ENCODE measurements at regions not wholly inside any gene's neighbourhood (a gene's known extent, or its start where the extent isn't known, plus 50 kb on each side); places are given as distances from the start of the nearest gene placed in this dataset.

DNA sequence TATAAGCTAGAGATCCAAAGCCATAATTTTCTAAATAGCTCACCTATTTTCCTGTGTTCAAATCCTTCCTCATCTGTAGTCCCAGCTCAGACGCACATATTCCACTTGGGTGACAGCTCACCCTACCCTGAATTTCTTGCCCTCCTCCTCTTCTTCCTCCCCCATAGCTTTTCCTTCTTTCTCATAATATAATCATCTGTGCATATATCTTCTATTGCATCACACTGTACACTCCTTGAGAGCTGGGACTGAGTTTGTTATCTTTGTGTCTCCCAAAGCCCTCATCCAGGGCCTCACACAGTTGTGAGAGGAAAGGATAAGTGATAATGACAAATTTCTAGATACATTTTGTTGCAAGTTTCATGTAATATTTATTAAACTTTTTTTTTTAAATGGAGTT lies 55.9 kb upstream of the RTN4 start:
- no CpG with 5 or more reads among the region's 1 CpG for WGBS (ENCODE audit: extremely low coverage, insufficient read length, low lambda C conversion rate)
- Mint-ChIP-seq H3K27ac (no peak overlapping the region), H3K4me1 (peaks cover 1 to 2% of the 10 kb centered on the region in 2 experiments)

More for the DNA sequence above, 55.9 kb upstream of the RTN4 start:
- H2BK15ac ChIP-seq (ENCODE audit: low read depth, low read length): no peak overlapping the region
- no peak overlapping the region for H3K18ac ChIP-seq (ENCODE audit: insufficient read length, low read depth, low read length)
- H3T11ph ChIP-seq (ENCODE audit: low read length): no peak overlapping the region
- H2BK20ac ChIP-seq (ENCODE audit: low read depth, low read length, poor library complexity, severe bottlenecking): no peak overlapping the region
- no peak overlapping the region for H2BK5ac ChIP-seq (ENCODE audit: insufficient read length, low read length)
- TF ChIP-seq CTCF (conservative IDR thresholded peaks at IDR 0.05): no peak
- H2AK5ac ChIP-seq (ENCODE audit: insufficient read length, low read length): no peak overlapping the region
- H3K4me3 Mint-ChIP-seq: no peak overlapping the region
- H4K20me1 ChIP-seq (ENCODE audit: control insufficient read depth, insufficient read depth, insufficient read length): no peaks in the 10 kb centered on the region
- no peaks in the 10 kb centered on the region for H3K36me3 Mint-ChIP-seq (ENCODE audit: insufficient read depth in 1 of 3, low read depth in 3 of 3)
- H3K27me3 Mint-ChIP-seq (ENCODE audit: low read depth): no peaks in the 10 kb centered on the region
- no peak overlapping the region for H4K91ac ChIP-seq (ENCODE audit: insufficient read length, low read depth, low read length)
- no peaks in the 10 kb centered on the region for H3K9me3 Mint-ChIP-seq
- no peak overlapping the region for H3K4ac ChIP-seq (ENCODE audit: low read depth, low read length)
- no peaks in the 10 kb centered on the region for H3K79me1 ChIP-seq (ENCODE audit: insufficient read depth, low read depth, low read length, poor library complexity, severe bottlenecking)
- no peak overlapping the region for H2BK120ac ChIP-seq (ENCODE audit: low read depth, low read length, poor library complexity, severe bottlenecking)
- no peak overlapping the region for H3K14ac ChIP-seq (ENCODE audit: insufficient read depth, low read length)
- no peak overlapping the region for H2BK12ac ChIP-seq (ENCODE audit: insufficient read length, low read depth, low read length)
- H3K27me3 ChIP-seq (ENCODE audit: insufficient read depth, low read length): no peaks in the 10 kb centered on the region
- H2AFZ ChIP-seq (ENCODE audit: low read length): no peak overlapping the region
- H3K27ac ChIP-seq (ENCODE audit: insufficient read length, low read depth, low read length): no peak overlapping the region
- no peak overlapping the region for H4K8ac ChIP-seq (replicated peaks; ENCODE audit: insufficient read length, low read depth, low read length)
- H3K9ac ChIP-seq (ENCODE audit: extremely low read depth, insufficient read length, low read length): no peak overlapping the region
- H3K79me2 ChIP-seq (ENCODE audit: insufficient read depth, low read length): no peaks in the 10 kb centered on the region
- H4K5ac ChIP-seq (ENCODE audit: insufficient read length, low read depth, low read length): no peak overlapping the region
- no peak for DNase-seq
- H3K23me2 ChIP-seq (ENCODE audit: insufficient read length, low read depth, low read length, poor library complexity, severe bottlenecking): no peaks in the 10 kb centered on the region
- no peaks in the 10 kb centered on the region for H3K4me1 ChIP-seq (ENCODE audit: insufficient read depth, low read length)
- no peak overlapping the region for H3K56ac ChIP-seq (ENCODE audit: insufficient read length, low read depth, low read length)
- no peak overlapping the region for H3K4me2 ChIP-seq (ENCODE audit: insufficient read depth, insufficient read length, low read length)
- no peaks in the 10 kb centered on the region for H3K9me3 ChIP-seq (ENCODE audit: control insufficient read depth, low read depth, low read length)
- no peak overlapping the region for H3K23ac ChIP-seq (ENCODE audit: insufficient read length, low read depth, low read length)
